ENCODE measurements at regions not wholly inside any gene's neighbourhood (a gene's known extent, or its start where the extent isn't known, plus 50 kb on each side); places are given as distances from the start of the nearest gene placed in this dataset.

DNA sequence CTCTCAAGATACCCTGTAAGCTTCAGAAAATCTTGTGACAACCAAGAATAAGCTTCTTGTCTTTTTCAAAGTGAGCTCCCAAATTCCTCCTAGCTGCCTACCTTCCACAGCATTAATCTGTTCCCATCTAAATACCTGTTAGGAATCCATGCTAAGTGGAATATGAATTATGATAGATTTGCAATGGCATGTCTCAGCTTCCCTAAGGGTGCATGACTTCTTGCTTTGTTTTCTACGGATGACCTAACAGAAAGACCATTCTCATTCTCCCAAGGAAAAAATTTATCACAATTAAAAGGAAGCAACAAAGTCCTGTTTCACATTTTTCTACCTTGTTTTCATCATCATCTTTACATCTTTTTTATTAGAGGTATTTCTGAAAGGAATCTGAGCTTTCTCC is 532.7 kb downstream of the GRXCR1 start:
- no peaks in the 10 kb centered on the region for H3K79me2 ChIP-seq (ENCODE audit: insufficient read depth, low read depth, low read length)
- BruUV-seq (replicated peaks) = no TSS peak
- H3K4me2 ChIP-seq (ENCODE audit: low read length) = no peak overlapping the region
- no peaks in the 10 kb centered on the region for H3K4me1 ChIP-seq (ENCODE audit: insufficient read depth, low read length, poor library complexity, severe bottlenecking)
- no peak for DNase-seq (ENCODE audit: low spot score)
- H3K9me2 ChIP-seq (ENCODE audit: insufficient read depth, low read length) = no peaks in the 10 kb centered on the region
- intact Hi-C loops (cut with micrococcal nuclease; ENCODE audit: unreplicated experiment) = no loop called here
- no peaks in the 10 kb centered on the region for H4K20me1 ChIP-seq (ENCODE audit: insufficient read depth, low read length)
- POLR2A ChIA-PET = no interaction called here
- no peak overlapping the region for H3K27ac ChIP-seq (ENCODE audit: low read depth, low read length, poor library complexity, severe bottlenecking)
- CTCF ChIA-PET (ENCODE audit: unreplicated experiment) = no interaction called here
- H3K36me3 ChIP-seq (ENCODE audit: insufficient read depth, low read length) = no peaks in the 10 kb centered on the region
- H3K4me3 ChIP-seq (ENCODE audit: low read depth, low read length, poor library complexity, severe bottlenecking) = no peak overlapping the region
- H3K9me3 ChIP-seq (ENCODE audit: low read length) = no peaks in the 10 kb centered on the region
- no peak overlapping the region for H2AFZ ChIP-seq (ENCODE audit: low read length)
- TF ChIP-seq CTCF (conservative IDR thresholded peaks at IDR 0.05; ENCODE audit: low read length) = no peak

- Histone ChIP-seq H3K4me1 (ENCODE audit: insufficient read depth, low read length, poor library complexity, severe bottlenecking) (no peaks in the 10 kb centered on the region), H3K4me3 (ENCODE audit: low read depth, low read length, poor library complexity, severe bottlenecking) (no peak overlapping the region), H2AFZ (ENCODE audit: low read length) (no peak overlapping the region), H3K27ac (ENCODE audit: low read depth, low read length, poor library complexity, severe bottlenecking) (no peak overlapping the region), H3K9me3 (ENCODE audit: low read length) (0 out of 2 replicates have a peak, but pooled peaks cover 8% of the 10 kb centered on the region), H3K79me2 (ENCODE audit: insufficient read depth, low read depth, low read length) (no peaks in the 10 kb centered on the region), H3K4me2 (ENCODE audit: low read length) (no peak overlapping the region), H3K9me2 (ENCODE audit: insufficient read depth, low read length) (no peaks in the 10 kb centered on the region), H3K36me3 (ENCODE audit: insufficient read depth, low read length) (no peaks in the 10 kb centered on the region), H4K20me1 (ENCODE audit: insufficient read depth, low read length) (no peaks in the 10 kb centered on the region)
- no peak for DNase-seq (ENCODE audit: low spot score)
- intact Hi-C loops (cut with micrococcal nuclease; ENCODE audit: unreplicated experiment) = no loop called here
- BruUV-seq (replicated peaks) = no TSS peak
- TF ChIP-seq CTCF (conservative IDR thresholded peaks at IDR 0.05; ENCODE audit: low read length) = no peak
- TF ChIP-seq EZH2phosphoT487 (IDR thresholded peaks at IDR 0.05; ENCODE audit: borderline replicate concordance, low read depth, low read length) = no peak
- ChIA-PET POLR2A (no interaction called here), CTCF (ENCODE audit: unreplicated experiment) (no interaction called here)
These were observed 542.8 kb downstream of the GRXCR1 start for GRCh38 chr4:43435291-43435690.

- no TSS peak for BruUV-seq (replicated peaks)
- Histone ChIP-seq H4K20me1 (ENCODE audit: insufficient read depth, low read length) (no peaks in the 10 kb centered on the region), H3K79me2 (ENCODE audit: insufficient read depth, low read depth, low read length) (no peaks in the 10 kb centered on the region), H2AFZ (ENCODE audit: low read length) (no peak overlapping the region), H3K4me2 (ENCODE audit: low read length) (no peak overlapping the region), H3K9me2 (ENCODE audit: insufficient read depth, low read length) (no peaks in the 10 kb centered on the region), H3K9me3 (ENCODE audit: low read length) (no peaks in the 10 kb centered on the region), H3K4me1 (ENCODE audit: insufficient read depth, low read length, poor library complexity, severe bottlenecking) (no peaks in the 10 kb centered on the region), H3K36me3 (ENCODE audit: insufficient read depth, low read length) (no peaks in the 10 kb centered on the region), H3K4me3 (ENCODE audit: low read depth, low read length, poor library complexity, severe bottlenecking) (no peak overlapping the region), H3K27ac (ENCODE audit: low read depth, low read length, poor library complexity, severe bottlenecking) (no peak overlapping the region)
- ChIA-PET CTCF (ENCODE audit: unreplicated experiment) (no interaction called here), POLR2A (no interaction called here)
- intact Hi-C loops (cut with micrococcal nuclease; ENCODE audit: unreplicated experiment) = no loop called here
- no peak for TF ChIP-seq EZH2phosphoT487 (IDR thresholded peaks at IDR 0.05; ENCODE audit: borderline replicate concordance, low read depth, low read length)
- no peak for TF ChIP-seq CTCF (conservative IDR thresholded peaks at IDR 0.05; ENCODE audit: low read length)
- no peak for DNase-seq (ENCODE audit: low spot score)
These were observed 560.4 kb downstream of the GRXCR1 start for GRCh38 chr4:43452948-43453347.
